CD4-positive, alpha-beta T cell (primary cell): ENCODE measurements at regions not wholly inside any gene's neighbourhood (a gene's known extent, or its start where the extent isn't known, plus 50 kb on each side); places are given as distances from the start of the nearest gene placed in this dataset.

Experiments used
- ATAC-seq: fragments of 200-7000 bp; cut with Tn5 transposase; one replicate; pipeline ENCODE4 v1.10.0; 2022; ENCODE audit warnings: mild to moderate bottlenecking; ENCODE audit not compliant: poor library complexity
- CTCF ChIA-PET: fragments of 350-600 bp; sonication (Branson Sonifier 250); formaldehyde crosslinking; loops from one replicate; lab custom pipeline; 2021; ENCODE audit warnings: antibody characterized with exemption, inconsistent platforms; lab: Charles Lee
- POLR2A ChIA-PET: fragments of 350-600 bp; sonication (Branson Sonifier 250); formaldehyde crosslinking; loops from one replicate; lab custom pipeline; 2021; ENCODE audit warnings: antibody characterized with exemption, inconsistent platforms; lab: Charles Lee
- DNase-seq, 14 experiments: peaks; one replicate each; pipeline ENCODE4 v3.0.0-alpha.2; 2013 to 2020; ENCODE audit warnings: mixed read lengths in 2 of 14
- H3K27ac ChIP-seq, 2 donors: one replicate each; pipeline versions ENCODE4 v1.5.1 to v1.7.0; 2013; ENCODE audit warnings: low read length in 2 of 2, low read depth in 1 of 2, mild to moderate bottlenecking in 1 of 2
- H3K27me3 ChIP-seq, 2 experiments: 1 replicate in 1 of 2; 2 replicates in 1 of 2; pipeline versions ENCODE4 v1.6.1 to v1.7.0; 2013; ENCODE audit warnings: low read length in 2 of 2, control low read depth in 1 of 2, mild to moderate bottlenecking in 1 of 2, moderate library complexity in 1 of 2; ENCODE audit not compliant: insufficient read depth in 2 of 2, control insufficient read depth in 1 of 2
- H3K36me3 ChIP-seq: one replicate; pipeline ENCODE4 v1.6.1; 2013; ENCODE audit warnings: low read length, control low read depth; ENCODE audit not compliant: insufficient read depth
- H3K4me1 ChIP-seq: one replicate; pipeline ENCODE4 v1.6.1; 2013; ENCODE audit warnings: low read length, control low read depth; ENCODE audit not compliant: insufficient read depth
- H3K4me3 ChIP-seq: one replicate; pipeline ENCODE4 v1.5.1; 2013; ENCODE audit warnings: mild to moderate bottlenecking, low read length, moderate library complexity
- H3K9me3 ChIP-seq, 2 experiments: 1 replicate in 1 of 2; 2 replicates in 1 of 2; pipeline versions ENCODE4 v1.6.1 to v1.7.0; 2013; ENCODE audit warnings: low read length in 2 of 2, mild to moderate bottlenecking in 2 of 2, control low read depth in 1 of 2, moderate library complexity in 1 of 2; ENCODE audit not compliant: control insufficient read depth in 1 of 2, insufficient read depth in 1 of 2
- H3K27ac Mint-ChIP-seq: one replicate; pipeline ENCODE4 v1.8.0; 2020; ENCODE audit warnings: mixed read lengths
- H3K27me3 Mint-ChIP-seq: one replicate; pipeline ENCODE4 v1.8.0; 2021; ENCODE audit warnings: mixed read lengths
- H3K36me3 Mint-ChIP-seq: one replicate; pipeline ENCODE4 v1.8.0; 2021; ENCODE audit warnings: low read depth, mixed read lengths
- H3K4me1 Mint-ChIP-seq: one replicate; pipeline ENCODE4 v1.8.0; 2021; ENCODE audit warnings: low read depth, mixed read lengths
- H3K4me3 Mint-ChIP-seq: one replicate; pipeline ENCODE4 v1.8.0; 2020; ENCODE audit warnings: mild to moderate bottlenecking, mixed read lengths
- H3K9me3 Mint-ChIP-seq: one replicate; pipeline ENCODE4 v1.8.0; 2020; ENCODE audit warnings: mixed read lengths
- intact Hi-C, 2 experiments: fragments of 100-400 bp; cut with DNase I in 1 of 2; cut with micrococcal nuclease in 1 of 2; formaldehyde crosslinking; loops; one replicate each; pipeline versions ENCODE4 v1.15.1 to v1.9.0; 2023 to 2025; cut with DNase I, micrococcal nuclease
- TF ChIP-seq, protein P1 (sequence below): fragments of 200-600 bp; IDR thresholded peaks from one replicate; pipeline ENCODE4 v1.8.0; 2022; ENCODE audit warnings: antibody characterized with exemption, mild to moderate bottlenecking

DNA sequence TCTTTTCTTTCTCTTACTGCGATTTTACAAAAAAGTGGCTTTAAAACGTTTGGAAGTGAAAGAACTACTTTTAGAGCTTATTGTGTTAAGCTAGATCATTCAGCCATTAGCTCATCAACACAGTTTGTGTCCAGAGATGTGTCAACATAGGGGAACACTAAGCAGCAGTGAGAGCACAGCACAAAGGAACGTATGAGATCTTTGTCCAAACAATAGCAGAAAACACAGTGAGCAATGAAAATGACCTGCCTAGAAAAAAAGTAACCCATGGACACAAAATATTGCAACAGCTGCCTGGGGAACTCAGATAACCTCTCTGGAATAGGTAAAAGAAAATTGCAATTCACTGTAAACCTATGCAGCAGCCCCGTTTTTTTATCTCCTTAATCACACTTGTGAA, 372.5 kb downstream of the ARHGEF28 start:
- H3K27me3 ChIP-seq, result no peaks in the 10 kb centered on the region
- H3K4me3 Mint-ChIP-seq, result no peak overlapping the region
- DNase-seq (no peak), ATAC-seq (no peak)
- no peaks in the 10 kb centered on the region for H3K4me1 ChIP-seq
- H3K9me3 Mint-ChIP-seq, result peaks cover 2% of the 10 kb centered on the region
- peaks cover 32% of the 10 kb centered on the region for H3K27me3 Mint-ChIP-seq
- intact Hi-C loops, result no loop called here
- no peak overlapping the region for H3K4me3 ChIP-seq
- H3K36me3 ChIP-seq, result no peaks in the 10 kb centered on the region
- ChIA-PET CTCF (interaction anchor here (0.6 to 1.3 kb wide), 2 partner anchors 8 to 75 kb away, joined by 3 read pairs; no protein-coding TSS in a partner anchor), POLR2A (no interaction called here)
- no peaks in the 10 kb centered on the region for H3K36me3 Mint-ChIP-seq
- TF ChIP-seq, protein P1, sequence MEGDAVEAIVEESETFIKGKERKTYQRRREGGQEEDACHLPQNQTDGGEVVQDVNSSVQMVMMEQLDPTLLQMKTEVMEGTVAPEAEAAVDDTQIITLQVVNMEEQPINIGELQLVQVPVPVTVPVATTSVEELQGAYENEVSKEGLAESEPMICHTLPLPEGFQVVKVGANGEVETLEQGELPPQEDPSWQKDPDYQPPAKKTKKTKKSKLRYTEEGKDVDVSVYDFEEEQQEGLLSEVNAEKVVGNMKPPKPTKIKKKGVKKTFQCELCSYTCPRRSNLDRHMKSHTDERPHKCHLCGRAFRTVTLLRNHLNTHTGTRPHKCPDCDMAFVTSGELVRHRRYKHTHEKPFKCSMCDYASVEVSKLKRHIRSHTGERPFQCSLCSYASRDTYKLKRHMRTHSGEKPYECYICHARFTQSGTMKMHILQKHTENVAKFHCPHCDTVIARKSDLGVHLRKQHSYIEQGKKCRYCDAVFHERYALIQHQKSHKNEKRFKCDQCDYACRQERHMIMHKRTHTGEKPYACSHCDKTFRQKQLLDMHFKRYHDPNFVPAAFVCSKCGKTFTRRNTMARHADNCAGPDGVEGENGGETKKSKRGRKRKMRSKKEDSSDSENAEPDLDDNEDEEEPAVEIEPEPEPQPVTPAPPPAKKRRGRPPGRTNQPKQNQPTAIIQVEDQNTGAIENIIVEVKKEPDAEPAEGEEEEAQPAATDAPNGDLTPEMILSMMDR, result no peak
- H3K27ac Mint-ChIP-seq, result no peak overlapping the region
- H3K9me3 ChIP-seq, result no peaks in the 10 kb centered on the region
- no peak overlapping the region for H3K27ac ChIP-seq
- no peaks in the 10 kb centered on the region for H3K4me1 Mint-ChIP-seq

DNA sequence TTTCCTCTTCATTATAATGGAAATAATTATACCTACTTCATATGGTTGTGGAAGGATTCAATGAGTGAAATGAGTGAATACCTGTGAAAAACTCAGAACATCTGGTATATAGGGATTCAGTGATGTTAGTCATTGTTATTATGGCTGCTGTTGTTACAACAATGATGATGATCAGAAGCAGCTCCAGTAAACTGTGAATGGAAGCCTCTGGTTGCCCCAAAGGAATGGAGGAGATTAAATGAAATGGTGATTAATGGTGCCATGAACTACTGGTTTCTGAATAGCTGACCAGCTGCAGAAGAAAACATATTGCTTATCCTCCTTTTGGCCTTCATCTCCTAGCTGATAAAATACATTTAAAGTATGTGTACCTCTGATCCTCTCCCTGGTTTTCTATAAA, 372.0 kb downstream of the ARHGEF28 start:
- intact Hi-C loops, result no loop called here
- TF ChIP-seq, protein P1, result no peak
- Mint-ChIP-seq H3K27me3 (peaks cover 37% of the 10 kb centered on the region), H3K4me1 (no peaks in the 10 kb centered on the region), H3K36me3 (no peaks in the 10 kb centered on the region), H3K27ac (no peak overlapping the region), H3K4me3 (no peak overlapping the region), H3K9me3 (peaks cover 2% of the 10 kb centered on the region)
- H3K27ac ChIP-seq, result no peak overlapping the region
- no peaks in the 10 kb centered on the region for H3K4me1 ChIP-seq
- no peak for DNase-seq
- H3K27me3 ChIP-seq, result no peaks in the 10 kb centered on the region
- no peak overlapping the region for H3K4me3 ChIP-seq
- CTCF ChIA-PET, result interaction anchor here (1.3 kb wide), 1 partner anchor 8 kb away, joined by 3 read pairs; no protein-coding TSS in a partner anchor
- H3K36me3 ChIP-seq, result no peaks in the 10 kb centered on the region
- no peaks in the 10 kb centered on the region for H3K9me3 ChIP-seq
- no peak for ATAC-seq
- POLR2A ChIA-PET, result no interaction called here

DNA sequence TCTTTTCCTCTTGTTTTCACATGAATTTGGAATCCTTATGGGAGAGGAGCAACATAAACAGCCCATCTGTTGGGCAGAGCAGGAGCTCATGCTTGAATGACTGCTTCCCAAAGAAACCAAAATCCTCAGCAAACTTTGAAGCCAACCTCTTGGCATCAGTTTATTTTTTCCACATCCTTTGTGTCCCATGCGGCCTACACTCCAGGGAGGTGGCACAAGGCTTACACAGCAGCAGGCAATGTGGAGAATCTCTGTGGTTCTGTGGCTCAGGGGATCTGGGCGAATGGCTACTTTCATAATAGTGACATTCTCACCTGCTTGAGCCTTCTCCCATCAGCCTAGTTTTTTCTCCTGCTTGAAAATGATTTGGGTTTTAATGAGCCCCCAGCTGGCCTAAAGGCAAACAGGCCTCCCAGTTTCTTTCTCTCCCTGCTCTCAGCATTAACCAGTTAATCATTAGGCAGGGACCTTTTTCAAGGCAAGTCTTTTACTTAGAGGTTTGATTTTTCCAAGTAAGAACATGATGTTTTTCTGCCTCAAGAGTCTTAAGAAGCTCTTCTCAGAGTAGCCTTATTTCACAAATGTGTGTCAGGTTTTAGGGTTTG, 370.3 kb downstream of the ARHGEF28 start:
- no peaks in the 10 kb centered on the region for H3K9me3 ChIP-seq
- Mint-ChIP-seq H3K4me1 (no peaks in the 10 kb centered on the region), H3K27ac (no peak overlapping the region), H3K36me3 (no peaks in the 10 kb centered on the region), H3K9me3 (peaks cover 2% of the 10 kb centered on the region), H3K27me3 (peaks cover 47% of the 10 kb centered on the region), H3K4me3 (no peak overlapping the region)
- peaks cover 0 to 2% of the 10 kb centered on the region in 2 experiments for H3K27me3 ChIP-seq
- DNase-seq (no peak), ATAC-seq (no peak)
- no peaks in the 10 kb centered on the region for H3K36me3 ChIP-seq
- no peak overlapping the region for H3K4me3 ChIP-seq
- ChIA-PET POLR2A (no interaction called here), CTCF (no interaction called here)
- intact Hi-C loops, result no loop called here
- TF ChIP-seq, protein P1, result no peak
- no peak overlapping the region for H3K27ac ChIP-seq
- no peaks in the 10 kb centered on the region for H3K4me1 ChIP-seq
